ENCODE measurements at regions not wholly inside any gene's neighbourhood (a gene's known extent, or its start where the extent isn't known, plus 50 kb on each side); places are given as distances from the start of the nearest gene placed in this dataset.

- no peak for TF ChIP-seq RAD21 (IDR thresholded peaks at IDR 0.05; ENCODE audit: low read length)
Observed at GRCh38 chr11:56849852-56850251, 101.4 kb upstream of the OR9G4 start (continued).

DNA sequence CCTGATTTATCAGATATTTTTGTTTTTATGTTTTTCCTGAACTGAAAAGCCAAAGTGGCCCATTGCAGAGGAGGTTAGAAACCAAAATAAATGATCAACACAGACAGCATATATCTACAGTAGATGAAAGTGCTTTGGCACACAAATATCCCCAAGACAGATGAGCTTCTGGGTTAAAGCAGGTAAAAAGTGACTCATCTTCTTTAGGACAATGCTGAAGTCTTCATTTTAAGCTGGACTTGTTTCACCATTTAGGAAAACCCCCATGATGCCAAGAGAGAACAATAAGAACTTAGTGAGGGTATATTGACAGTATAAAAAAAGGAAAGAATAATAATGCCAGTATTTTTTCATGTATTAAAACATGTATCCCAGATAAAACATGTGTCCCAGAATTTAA is 100.8 kb upstream of the OR9G4 start:
- no peak overlapping the region for H3K4me2 ChIP-seq
- H3K79me2 ChIP-seq (ENCODE audit: insufficient read depth), result no peaks in the 10 kb centered on the region
- H2AFZ ChIP-seq (ENCODE audit: low read depth), result no peak overlapping the region
- H3K9me3 ChIP-seq, result no peaks in the 10 kb centered on the region
- H3K27ac ChIP-seq (ENCODE audit: low read depth in 2 of 2, low read length in 1 of 2), result peak overlapping the region in 1 of 2 experiments; percentile 98; a peak in 2 of 4 replicates
- H3F3A ChIP-seq (replicated peaks; ENCODE audit: insufficient read depth), result no peaks in the 10 kb centered on the region
- POLR2A ChIA-PET, result no interaction called here
- no peak for DNase-seq
- no peaks in the 10 kb centered on the region for H3K27me3 ChIP-seq (ENCODE audit: insufficient read depth)
- CTCF ChIA-PET, result interaction anchor here (0.8 to 14.0 kb wide), 5 partner anchors 8 to 401 kb away, joined by 3 to 491 read pairs (median 3); no protein-coding TSS in a partner anchor
- no peak overlapping the region for H3K4me3 ChIP-seq (ENCODE audit: low read depth in 2 of 2, low read length in 1 of 2)
- TF ChIP-seq RXRA (IDR thresholded peaks at IDR 0.05; ENCODE audit: borderline replicate concordance, low read depth), result no peak
- TF ChIP-seq USF2 (IDR thresholded peaks at IDR 0.05; ENCODE audit: borderline replicate concordance, low read depth, low read length), result no peak
- no peak for TF ChIP-seq TAF1 (IDR thresholded peaks at IDR 0.05; ENCODE audit: borderline replicate concordance, low read depth, low read length)
- no peak for TF ChIP-seq TEAD4 (IDR thresholded peaks at IDR 0.05; ENCODE audit: borderline replicate concordance, insufficient read depth)
- no peak for TF ChIP-seq FOXJ3 (CRISPR knock-in tag; IDR thresholded peaks at IDR 0.05)
- no peak for TF ChIP-seq SIN3A (IDR thresholded peaks at IDR 0.05; ENCODE audit: borderline replicate concordance, low read depth, low read length)
- no peak for TF ChIP-seq EZH2phosphoT487 (IDR thresholded peaks at IDR 0.05; ENCODE audit: borderline replicate concordance, low read depth)
- TF ChIP-seq ELF1 (IDR thresholded peaks at IDR 0.05), result no peak
- TF ChIP-seq RAD21 (IDR thresholded peaks at IDR 0.05; ENCODE audit: low read length), result no peak
- no peak for TF ChIP-seq MAX (IDR thresholded peaks at IDR 0.05; ENCODE audit: low read depth)
- no peak for TF ChIP-seq EP300 (IDR thresholded peaks at IDR 0.05; ENCODE audit: borderline replicate concordance in 1 of 2, low read depth in 1 of 2, low read length in 1 of 2)
- no peak for TF ChIP-seq NRF1 (IDR thresholded peaks at IDR 0.05; ENCODE audit: low read depth, low read length)
- H4K20me1 ChIP-seq (ENCODE audit: insufficient read depth), result no peaks in the 10 kb centered on the region
- H3K9ac ChIP-seq, result no peak overlapping the region
- peaks cover 0 to 27% of the 10 kb centered on the region in 2 experiments; a peak in 2 of 4 replicates for H3K4me1 ChIP-seq (ENCODE audit: control insufficient read depth in 1 of 2, insufficient read depth in 2 of 2, low read depth in 1 of 2, low read length in 1 of 2)
- no peaks in the 10 kb centered on the region for H3K36me3 ChIP-seq (replicated peaks in 1 of 2; ENCODE audit: control insufficient read depth in 1 of 2, insufficient read depth in 2 of 2, low read length in 1 of 2)
- H3K9me2 ChIP-seq, result no peaks in the 10 kb centered on the region

GRCh38 chr11:56848141-56848809 is 99.8 kb upstream of the OR9G4 start:
- H4K20me1 ChIP-seq (ENCODE audit: insufficient read depth), result no peaks in the 10 kb centered on the region
- H3K9me3 ChIP-seq, result no peaks in the 10 kb centered on the region
- H3K36me3 ChIP-seq (replicated peaks in 1 of 2; ENCODE audit: control insufficient read depth in 1 of 2, insufficient read depth in 2 of 2, low read length in 1 of 2), result no peaks in the 10 kb centered on the region
- ChIA-PET CTCF (interaction anchor here (0.7 to 14.0 kb wide), 7 partner anchors 7 to 402 kb away, joined by 3 to 491 read pairs (median 3); no protein-coding TSS in a partner anchor), POLR2A (interaction anchor here (0.6 kb wide), 1 partner anchor 401 kb away, joined by 3 read pairs; no protein-coding TSS in a partner anchor)
- no peaks in the 10 kb centered on the region for H3K9me2 ChIP-seq
- no peak overlapping the region; a peak in 1 of 4 replicates for H3K4me3 ChIP-seq (ENCODE audit: low read depth in 2 of 2, low read length in 1 of 2)
- H3K79me2 ChIP-seq (ENCODE audit: insufficient read depth), result no peaks in the 10 kb centered on the region
- TF ChIP-seq, protein P1, sequence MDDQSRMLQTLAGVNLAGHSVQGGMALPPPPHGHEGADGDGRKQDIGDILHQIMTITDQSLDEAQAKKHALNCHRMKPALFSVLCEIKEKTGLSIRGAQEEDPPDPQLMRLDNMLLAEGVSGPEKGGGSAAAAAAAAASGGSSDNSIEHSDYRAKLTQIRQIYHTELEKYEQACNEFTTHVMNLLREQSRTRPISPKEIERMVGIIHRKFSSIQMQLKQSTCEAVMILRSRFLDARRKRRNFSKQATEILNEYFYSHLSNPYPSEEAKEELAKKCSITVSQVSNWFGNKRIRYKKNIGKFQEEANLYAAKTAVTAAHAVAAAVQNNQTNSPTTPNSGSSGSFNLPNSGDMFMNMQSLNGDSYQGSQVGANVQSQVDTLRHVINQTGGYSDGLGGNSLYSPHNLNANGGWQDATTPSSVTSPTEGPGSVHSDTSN (IDR thresholded peaks at IDR 0.05), result no peak
- TF ChIP-seq EP300 (IDR thresholded peaks at IDR 0.05; ENCODE audit: borderline replicate concordance in 1 of 2, low read depth in 1 of 2, low read length in 1 of 2) (peak; percentile 37 to 63; a peak in 3 of 4 replicates), RAD21 (IDR thresholded peaks at IDR 0.05; ENCODE audit: low read length) (peak; percentile 22; the same call in 1 of the 2 replicates), GABPA (IDR thresholded peaks at IDR 0.05; ENCODE audit: low read depth) (no peak), MXI1 (IDR thresholded peaks at IDR 0.05; ENCODE audit: low read depth, low read length) (peak; percentile 31; the same call in 1 of the 2 replicates), TEAD4 (IDR thresholded peaks at IDR 0.05; ENCODE audit: borderline replicate concordance, insufficient read depth) (no peak), RCOR1 (IDR thresholded peaks at IDR 0.05; ENCODE audit: low read length) (no peak), FOSL2 (IDR thresholded peaks at IDR 0.05; ENCODE audit: borderline replicate concordance, low read depth) (no peak)
- TF ChIP-seq, protein P2, sequence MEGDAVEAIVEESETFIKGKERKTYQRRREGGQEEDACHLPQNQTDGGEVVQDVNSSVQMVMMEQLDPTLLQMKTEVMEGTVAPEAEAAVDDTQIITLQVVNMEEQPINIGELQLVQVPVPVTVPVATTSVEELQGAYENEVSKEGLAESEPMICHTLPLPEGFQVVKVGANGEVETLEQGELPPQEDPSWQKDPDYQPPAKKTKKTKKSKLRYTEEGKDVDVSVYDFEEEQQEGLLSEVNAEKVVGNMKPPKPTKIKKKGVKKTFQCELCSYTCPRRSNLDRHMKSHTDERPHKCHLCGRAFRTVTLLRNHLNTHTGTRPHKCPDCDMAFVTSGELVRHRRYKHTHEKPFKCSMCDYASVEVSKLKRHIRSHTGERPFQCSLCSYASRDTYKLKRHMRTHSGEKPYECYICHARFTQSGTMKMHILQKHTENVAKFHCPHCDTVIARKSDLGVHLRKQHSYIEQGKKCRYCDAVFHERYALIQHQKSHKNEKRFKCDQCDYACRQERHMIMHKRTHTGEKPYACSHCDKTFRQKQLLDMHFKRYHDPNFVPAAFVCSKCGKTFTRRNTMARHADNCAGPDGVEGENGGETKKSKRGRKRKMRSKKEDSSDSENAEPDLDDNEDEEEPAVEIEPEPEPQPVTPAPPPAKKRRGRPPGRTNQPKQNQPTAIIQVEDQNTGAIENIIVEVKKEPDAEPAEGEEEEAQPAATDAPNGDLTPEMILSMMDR (IDR thresholded peaks at IDR 0.05), result no peak
- H3K27me3 ChIP-seq (ENCODE audit: insufficient read depth), result no peaks in the 10 kb centered on the region
- peak; percentile 74 for DNase-seq
- WGBS (ENCODE audit: low lambda C conversion rate), result 15% methylated on average over 8 of the region's 8 CpGs
- H3F3A ChIP-seq (replicated peaks; ENCODE audit: insufficient read depth), result no peaks in the 10 kb centered on the region
- peak overlapping the region in 1 of 2 experiments; percentile 98; a peak in 3 of 4 replicates for H3K27ac ChIP-seq (ENCODE audit: low read depth in 2 of 2, low read length in 1 of 2)
- no peak overlapping the region for H3K4me2 ChIP-seq
- H3K9ac ChIP-seq, result no peak overlapping the region
- peaks cover 0 to 27% of the 10 kb centered on the region in 2 experiments; a peak in 2 of 4 replicates for H3K4me1 ChIP-seq (ENCODE audit: control insufficient read depth in 1 of 2, insufficient read depth in 2 of 2, low read depth in 1 of 2, low read length in 1 of 2)
- H2AFZ ChIP-seq (ENCODE audit: low read depth), result no peak overlapping the region
